Central memory CD8-positive, alpha-beta T cell (primary cell): ENCODE measurements at regions not wholly inside any gene's neighbourhood (a gene's known extent, or its start where the extent isn't known, plus 50 kb on each side); places are given as distances from the start of the nearest gene placed in this dataset.

Experiments
- ATAC-seq: fragments of 150-1000 bp; cut with Tn5 transposase; replicated peaks from 2 replicates; pipeline ENCODE4 v1.10.0; 2022; ENCODE audit warnings: mild to moderate bottlenecking, moderate FRiP score, moderate number of reproducible peaks; ENCODE audit not compliant: poor library complexity, severe bottlenecking; ENCODE audit errors: extremely low read depth
- DNase-seq, 2 donors: peaks; one replicate each; pipeline ENCODE4 v3.0.0; 2021; ENCODE audit warnings: low spot score in 2 of 2
- H3K27ac Mint-ChIP-seq: one replicate; pipeline ENCODE4 v1.8.0; 2022; ENCODE audit warnings: low read depth, mild to moderate bottlenecking, moderate library complexity, mixed read lengths
- H3K27me3 Mint-ChIP-seq: one replicate; pipeline ENCODE4 v1.8.0; 2022; ENCODE audit warnings: mixed read lengths
- H3K36me3 Mint-ChIP-seq: one replicate; pipeline ENCODE4 v1.8.0; 2022; ENCODE audit warnings: mild to moderate bottlenecking, moderate library complexity, mixed read lengths; ENCODE audit not compliant: insufficient read depth
- H3K4me1 Mint-ChIP-seq: one replicate; pipeline ENCODE4 v1.8.0; 2022; ENCODE audit warnings: mixed read lengths
- H3K4me3 Mint-ChIP-seq: one replicate; pipeline ENCODE4 v1.8.0; 2022; ENCODE audit warnings: mild to moderate bottlenecking, moderate library complexity, mixed read lengths
- H3K9me3 Mint-ChIP-seq: one replicate; pipeline ENCODE4 v1.8.0; 2022; ENCODE audit warnings: mixed read lengths

DNA sequence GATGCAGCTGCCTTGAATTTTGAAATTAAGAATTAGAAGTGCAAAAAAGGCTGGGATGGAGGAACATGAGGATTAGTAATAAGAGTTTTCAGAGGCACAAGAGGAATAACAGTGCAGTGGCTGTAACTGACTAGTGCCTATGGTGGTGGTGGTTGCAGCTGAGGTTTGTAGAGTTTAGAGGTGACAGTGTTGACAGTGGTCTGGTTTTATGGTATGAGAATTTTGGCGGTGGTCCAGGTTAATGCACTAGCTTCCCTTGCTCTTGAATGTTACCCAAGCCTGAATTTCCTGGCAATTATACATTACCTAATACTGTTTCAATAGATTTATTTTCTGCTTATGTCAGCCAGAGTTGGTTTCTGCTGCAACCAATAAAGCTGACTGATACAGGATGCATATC is 112.8 kb upstream of the C11orf87 start:
- DNase-seq (no peak), ATAC-seq (no peak)
- H3K4me1 Mint-ChIP-seq: no peaks in the 10 kb centered on the region
- H3K9me3 Mint-ChIP-seq: peaks cover 6% of the 10 kb centered on the region
- H3K36me3 Mint-ChIP-seq: no peaks in the 10 kb centered on the region
- no peaks in the 10 kb centered on the region for H3K27me3 Mint-ChIP-seq
- no peak overlapping the region for H3K27ac Mint-ChIP-seq
- H3K4me3 Mint-ChIP-seq: no peak overlapping the region

- no peaks in the 10 kb centered on the region for H3K36me3 Mint-ChIP-seq
- ATAC-seq (no peak), DNase-seq (no peak)
- H3K9me3 Mint-ChIP-seq: peaks cover 17% of the 10 kb centered on the region
- no peak overlapping the region for H3K4me3 Mint-ChIP-seq
- no peaks in the 10 kb centered on the region for H3K27me3 Mint-ChIP-seq
- no peak overlapping the region for H3K27ac Mint-ChIP-seq
- no peaks in the 10 kb centered on the region for H3K4me1 Mint-ChIP-seq
Measured at GRCh38 chr11:109317726-109318125, 104.3 kb upstream of the C11orf87 start.

GRCh38 chr11:109320595-109320994 is 101.4 kb upstream of the C11orf87 start:
- Mint-ChIP-seq H3K4me1 (no peaks in the 10 kb centered on the region), H3K27ac (no peak overlapping the region), H3K9me3 (peaks cover 22% of the 10 kb centered on the region), H3K4me3 (no peak overlapping the region), H3K36me3 (no peaks in the 10 kb centered on the region), H3K27me3 (no peaks in the 10 kb centered on the region)
- no peak for DNase-seq
- no peak for ATAC-seq

DNA sequence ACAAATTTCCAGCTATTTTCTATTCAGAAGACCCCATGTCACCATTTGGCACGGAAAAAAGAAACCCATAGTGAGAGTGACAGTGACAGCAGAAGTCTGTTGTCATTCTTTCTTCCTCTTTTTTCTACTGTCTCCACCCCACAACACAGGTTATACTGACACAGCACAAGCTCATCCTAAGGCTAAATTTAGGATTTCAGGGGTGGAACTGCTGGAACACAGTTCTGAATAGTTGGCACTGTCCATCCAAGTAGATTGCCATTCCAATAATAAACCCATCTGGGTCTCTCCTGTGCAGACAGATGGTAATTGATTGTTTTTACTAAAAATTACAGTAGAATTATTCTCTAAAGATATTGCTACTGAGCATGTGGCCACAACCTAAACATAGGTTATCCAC is 95.2 kb upstream of the C11orf87 start:
- ATAC-seq (no peak), DNase-seq (no peak)
- no peak overlapping the region for H3K27ac Mint-ChIP-seq
- no peaks in the 10 kb centered on the region for H3K4me1 Mint-ChIP-seq
- H3K4me3 Mint-ChIP-seq: no peak overlapping the region
- no peaks in the 10 kb centered on the region for H3K27me3 Mint-ChIP-seq
- no peaks in the 10 kb centered on the region for H3K36me3 Mint-ChIP-seq
- H3K9me3 Mint-ChIP-seq: peaks cover 13% of the 10 kb centered on the region

DNA sequence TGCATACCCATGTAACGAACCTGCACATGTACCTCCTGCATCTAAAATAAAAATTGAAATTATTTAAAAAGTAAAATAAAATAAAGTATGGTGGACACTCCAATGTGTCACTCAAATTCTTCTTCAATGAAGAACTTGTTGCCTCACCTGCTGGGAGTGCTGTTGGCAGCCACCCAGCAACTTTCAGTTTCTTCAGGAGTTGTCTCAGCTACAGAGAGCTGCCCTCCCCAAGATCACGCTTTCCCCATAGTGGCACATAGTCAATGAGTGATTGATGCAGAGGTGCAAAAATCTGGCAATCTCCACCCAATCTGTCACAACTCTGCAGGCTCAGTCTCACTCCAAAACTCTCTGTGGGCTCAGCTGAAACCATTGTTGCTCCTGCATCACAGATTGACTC is 92.3 kb upstream of the C11orf87 start:
- no peak for ATAC-seq
- Mint-ChIP-seq H3K4me3 (no peak overlapping the region), H3K27me3 (no peaks in the 10 kb centered on the region), H3K36me3 (no peaks in the 10 kb centered on the region), H3K4me1 (no peaks in the 10 kb centered on the region), H3K27ac (no peak overlapping the region), H3K9me3 (peaks cover 14% of the 10 kb centered on the region)
- DNase-seq: no peak

GRCh38 chr11:109338131-109338530 is 83.9 kb upstream of the C11orf87 start:
- DNase-seq (no peak), ATAC-seq (no peak)
- Mint-ChIP-seq H3K4me3 (no peak overlapping the region), H3K9me3 (peaks cover 11% of the 10 kb centered on the region), H3K36me3 (no peaks in the 10 kb centered on the region), H3K27me3 (no peaks in the 10 kb centered on the region), H3K27ac (no peak overlapping the region), H3K4me1 (no peaks in the 10 kb centered on the region)

DNA sequence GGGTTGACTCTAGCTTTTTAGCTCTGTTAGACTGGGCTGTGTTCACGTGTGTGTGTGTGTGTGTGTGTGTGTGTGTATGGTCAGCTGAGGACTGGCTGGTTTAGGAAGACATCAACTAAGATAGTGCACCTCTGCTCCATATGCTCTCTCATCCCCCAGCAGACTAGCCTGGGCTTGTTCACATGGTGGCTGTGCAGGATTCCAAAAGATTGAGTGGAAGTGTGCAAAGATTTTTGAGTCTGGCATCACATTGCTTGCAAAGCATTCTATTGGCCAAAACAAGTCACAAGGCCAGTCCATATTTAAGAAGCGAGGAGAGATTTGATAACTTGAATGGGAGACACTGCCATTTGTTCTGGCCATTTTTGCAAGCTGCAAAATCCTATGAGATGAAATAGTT is 79.7 kb upstream of the C11orf87 start:
- Mint-ChIP-seq H3K36me3 (no peaks in the 10 kb centered on the region), H3K27me3 (no peaks in the 10 kb centered on the region), H3K27ac (no peak overlapping the region), H3K4me3 (no peak overlapping the region), H3K9me3 (peaks cover 19% of the 10 kb centered on the region), H3K4me1 (no peaks in the 10 kb centered on the region)
- ATAC-seq (no peak), DNase-seq (no peak)

DNA sequence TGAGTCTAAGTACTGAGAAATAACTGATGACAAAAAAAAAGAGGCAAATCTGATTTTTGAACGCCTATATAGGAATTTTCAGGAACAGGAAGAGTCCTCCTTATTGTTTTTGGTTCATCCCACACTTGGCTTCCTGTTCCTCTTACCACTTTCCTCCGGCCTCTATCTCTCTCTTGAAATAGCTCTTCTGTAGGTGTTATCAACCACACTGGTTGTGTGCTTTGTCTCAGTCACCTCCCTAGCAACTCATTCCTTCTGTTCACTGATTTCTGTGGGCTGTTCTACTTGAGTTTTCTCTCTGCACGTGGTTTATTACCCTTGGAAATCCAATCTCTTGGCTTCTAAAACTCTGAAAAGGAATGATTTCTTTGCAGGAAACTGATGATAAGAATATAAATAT is 78.7 kb upstream of the C11orf87 start:
- H3K9me3 Mint-ChIP-seq: peaks cover 21% of the 10 kb centered on the region

GRCh38 chr11:109347304-109347703 is 74.7 kb upstream of the C11orf87 start:
- ATAC-seq: no peak
- Mint-ChIP-seq H3K27me3 (no peaks in the 10 kb centered on the region), H3K36me3 (no peaks in the 10 kb centered on the region), H3K9me3 (peaks cover 22% of the 10 kb centered on the region), H3K27ac (no peak overlapping the region), H3K4me3 (no peak overlapping the region), H3K4me1 (no peaks in the 10 kb centered on the region)
- no peak for DNase-seq

More for the DNA sequence above, 78.7 kb upstream of the C11orf87 start:
- no peaks in the 10 kb centered on the region for H3K27me3 Mint-ChIP-seq
- no peak overlapping the region for H3K27ac Mint-ChIP-seq
- H3K4me1 Mint-ChIP-seq: no peaks in the 10 kb centered on the region
- no peak for DNase-seq
- H3K4me3 Mint-ChIP-seq: no peak overlapping the region
- no peaks in the 10 kb centered on the region for H3K36me3 Mint-ChIP-seq
- ATAC-seq: no peak

DNA sequence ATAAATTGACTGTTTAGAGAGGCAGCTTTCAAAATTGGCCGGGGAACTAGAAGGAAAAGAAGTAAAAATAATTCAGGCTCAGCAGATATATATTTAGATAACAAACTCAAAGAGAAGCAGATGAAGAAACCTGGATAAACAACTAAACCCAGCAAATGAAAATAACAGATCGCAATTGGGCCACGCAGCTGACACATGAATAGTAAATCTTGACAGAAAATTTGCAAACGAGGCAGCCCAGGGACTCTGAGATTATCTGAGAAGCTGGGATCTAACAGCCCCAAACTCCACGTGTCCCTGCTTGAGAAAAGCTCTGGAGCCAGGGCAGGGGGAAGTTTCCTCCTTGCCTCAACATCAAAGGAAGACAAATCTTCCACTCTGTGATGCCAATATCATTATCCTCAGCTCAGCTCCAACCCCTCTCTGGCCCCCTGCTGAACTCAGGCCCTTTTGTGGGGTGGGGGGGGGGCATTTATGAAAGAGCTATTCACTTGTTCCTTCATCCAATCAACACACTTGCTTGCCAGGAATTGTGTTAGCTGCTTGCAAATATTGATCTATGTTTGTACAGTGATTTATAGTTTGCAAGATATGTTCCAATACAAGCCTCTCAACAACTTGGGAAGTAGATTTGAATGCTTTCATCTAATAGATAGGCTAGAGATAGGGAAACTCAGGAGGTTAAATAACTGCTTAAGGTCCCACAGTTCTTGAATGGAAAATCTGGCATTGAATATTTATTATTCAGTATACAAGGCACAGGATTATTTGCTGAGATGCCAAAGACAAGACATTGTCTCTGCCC is 72.5 kb upstream of the C11orf87 start:
- Mint-ChIP-seq H3K36me3 (no peaks in the 10 kb centered on the region), H3K4me1 (no peaks in the 10 kb centered on the region), H3K4me3 (no peak overlapping the region), H3K9me3 (peaks cover 25% of the 10 kb centered on the region), H3K27me3 (no peaks in the 10 kb centered on the region), H3K27ac (no peak overlapping the region)
- no peak for DNase-seq
- ATAC-seq: no peak

DNA sequence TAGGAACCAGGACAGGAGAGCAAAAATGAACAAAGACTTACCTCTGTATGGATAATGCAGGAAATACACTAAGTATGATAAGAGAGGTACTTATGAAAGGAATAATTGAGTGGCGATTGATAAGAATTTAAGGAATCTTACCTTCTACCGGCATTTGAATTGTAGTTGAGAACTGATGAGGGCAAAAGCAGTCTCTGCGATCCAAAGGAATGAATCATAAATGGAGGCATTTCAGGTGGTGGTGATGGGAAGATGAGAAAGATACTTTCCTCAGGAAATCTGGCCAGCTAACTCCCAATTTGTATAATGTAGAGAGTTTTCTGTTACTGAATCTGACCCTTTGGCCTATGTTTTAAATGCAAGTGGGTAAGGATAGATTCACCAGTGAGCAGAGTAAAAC is 71.9 kb upstream of the C11orf87 start:
- Mint-ChIP-seq H3K27ac (no peak overlapping the region), H3K4me3 (no peak overlapping the region), H3K4me1 (no peaks in the 10 kb centered on the region), H3K27me3 (no peaks in the 10 kb centered on the region), H3K9me3 (peaks cover 19% of the 10 kb centered on the region), H3K36me3 (no peaks in the 10 kb centered on the region)
- DNase-seq: no peak
- ATAC-seq: no peak

- Mint-ChIP-seq H3K36me3 (peaks cover 1% of the 10 kb centered on the region), H3K4me3 (no peak overlapping the region), H3K4me1 (no peaks in the 10 kb centered on the region), H3K27ac (no peak overlapping the region), H3K9me3 (peaks cover 11% of the 10 kb centered on the region), H3K27me3 (no peaks in the 10 kb centered on the region)
- ATAC-seq: no peak
- no peak for DNase-seq
Measured at GRCh38 chr11:109362059-109362458, 59.9 kb upstream of the C11orf87 start.

DNA sequence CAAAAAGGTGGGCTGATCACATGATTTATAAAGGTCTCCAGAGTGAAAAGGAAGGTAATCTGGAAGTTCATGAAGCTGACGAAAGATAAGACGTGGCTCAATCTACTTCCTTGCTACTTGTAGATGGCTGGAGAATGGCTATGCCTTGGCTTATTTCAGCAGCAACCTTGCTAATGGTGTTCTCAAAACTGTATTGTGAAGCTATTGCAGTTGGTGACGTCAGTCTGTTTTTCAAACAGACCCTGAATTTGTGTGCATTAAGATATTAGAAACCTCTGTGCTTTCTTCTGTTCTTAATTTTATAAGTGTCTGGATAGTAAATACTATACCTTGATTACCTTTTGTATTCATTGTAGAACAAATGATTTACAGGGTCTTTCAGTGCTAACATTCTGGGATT is 58.3 kb upstream of the C11orf87 start:
- H3K27ac Mint-ChIP-seq: no peak overlapping the region
- no peak overlapping the region for H3K4me3 Mint-ChIP-seq
- peaks cover 1% of the 10 kb centered on the region for H3K36me3 Mint-ChIP-seq
- H3K4me1 Mint-ChIP-seq: no peaks in the 10 kb centered on the region
- H3K9me3 Mint-ChIP-seq: peaks cover 11% of the 10 kb centered on the region
- ATAC-seq: no peak
- H3K27me3 Mint-ChIP-seq: no peaks in the 10 kb centered on the region
- DNase-seq: no peak
